ENCODE measurements at regions not wholly inside any gene's neighbourhood (a gene's known extent, or its start where the extent isn't known, plus 50 kb on each side); places are given as distances from the start of the nearest gene placed in this dataset.

- TF ChIP-seq REST (IDR thresholded peaks at IDR 0.05; ENCODE audit: borderline replicate concordance): no peak
- TF ChIP-seq REST (CRISPR knock-in tag; IDR thresholded peaks at IDR 0.05; ENCODE audit: low read depth): no peak
- no peak for TF ChIP-seq ZNF184 (CRISPR knock-in tag; IDR thresholded peaks at IDR 0.05)
Measured at GRCh38 chr2:12828980-12829379, 112.2 kb downstream of the TRIB2 start (continued).

GRCh38 chr2:12831016-12831415, 114.3 kb downstream of the TRIB2 start:
- CTCF ChIA-PET (ENCODE audit: low intra/inter-chr PET ratio): no interaction called here
- POLR2A ChIA-PET: interaction anchor here (0.7 kb wide), 1 partner anchor 23 kb away, joined by 3 read pairs; no protein-coding TSS in a partner anchor
- no peak for ATAC-seq
- peaks cover 3 to 10% of the 10 kb centered on the region in 2 experiments; a peak in 2 of 5 replicates for H3K27me3 ChIP-seq (ENCODE audit: control insufficient read depth in 2 of 2, insufficient read depth in 2 of 2, low read length in 2 of 2)
- H3K9me3 ChIP-seq (replicated peaks; ENCODE audit: control insufficient read depth, insufficient read depth, low read depth, low read length): no peaks in the 10 kb centered on the region
- BruUV-seq (replicated peaks): no TSS peak
- no peak overlapping the region for H2AFZ ChIP-seq (ENCODE audit: low read depth, low read length)
- no peaks in the 10 kb centered on the region for H4K20me1 ChIP-seq (replicated peaks; ENCODE audit: control insufficient read depth, insufficient read depth, low read length)
- no peak overlapping the region for H3K9ac ChIP-seq (ENCODE audit: insufficient read depth in 1 of 2, low read depth in 2 of 2, low read length in 2 of 2)
- in situ Hi-C loops (cut with MboI): no loop called here
- H3K36me3 ChIP-seq (ENCODE audit: control insufficient read depth, insufficient read depth, low read length): no peaks in the 10 kb centered on the region
- H3K79me2 ChIP-seq (ENCODE audit: control insufficient read depth, insufficient read depth, low read length): no peaks in the 10 kb centered on the region
- H3K4me1 ChIP-seq (replicated peaks in 1 of 2; ENCODE audit: control insufficient read depth in 2 of 2, insufficient read depth in 2 of 2, low read length in 2 of 2): no peaks in the 10 kb centered on the region
- WGBS (ENCODE audit: insufficient coverage, low coverage, missing lambda C conversion rate): 0% methylated on average over 1 of the region's 1 CpG
- FAIRE-seq: no peak
- intact Hi-C loops (cut with micrococcal nuclease): no loop called here
- H3K4me3 ChIP-seq: no peak overlapping the region
- no peak for DNase-seq (ENCODE audit: extremely low read depth in 1 of 4, low spot score in 3 of 4)
- H3K27ac ChIP-seq (ENCODE audit: extremely low read depth, low read depth, low read length): no peak overlapping the region
- H3K9me1 ChIP-seq (ENCODE audit: control insufficient read depth, insufficient read depth, low read length): no peaks in the 10 kb centered on the region
- H3K4me2 ChIP-seq (ENCODE audit: insufficient read depth, low read length): no peak overlapping the region
- TF ChIP-seq IRF1 (CRISPR knock-in tag; IDR thresholded peaks at IDR 0.05; ENCODE audit: borderline replicate concordance) (no peak), POLR3A (IDR thresholded peaks at IDR 0.05; ENCODE audit: borderline replicate concordance, extremely low read depth, insufficient read depth, insufficient read length) (no peak), MBD1 (CRISPR knock-in tag; IDR thresholded peaks at IDR 0.05) (no peak), THAP7 (CRISPR knock-in tag; IDR thresholded peaks at IDR 0.05) (no peak), SIN3B (IDR thresholded peaks at IDR 0.05; ENCODE audit: low read depth) (no peak), MED1 (CRISPR knock-in tag; IDR thresholded peaks at IDR 0.05; ENCODE audit: borderline replicate concordance) (no peak)
